SK-N-SH treated with all-trans-retinoic acid at 6 μM for 48 hours (cell line): ENCODE measurements at regions not wholly inside any gene's neighbourhood (a gene's known extent, or its start where the extent isn't known, plus 50 kb on each side); places are given as distances from the start of the nearest gene placed in this dataset.

Experiments
- ATAC-seq: fragments of 200-7000 bp; cut with Tn5 transposase; 3 replicates; pipeline ENCODE4 v1.9.1; 2020; ENCODE audit warnings: mild to moderate bottlenecking, moderate library complexity
- ARNTL ChIP-seq: fragments of 450-650 bp; formaldehyde crosslinking; IDR thresholded peaks from 2 replicates; pipeline ENCODE4 v1.5.0; 2020; ENCODE audit warnings: low read depth, mild to moderate bottlenecking, moderate library complexity, borderline replicate concordance
- CSDC2 ChIP-seq: fragments of 250-450 bp; sonication (Bioruptor Pico); IDR thresholded peaks from 2 replicates; pipeline ENCODE4 v1.5.0; 2020; ENCODE audit warnings: mild to moderate bottlenecking, moderate library complexity
- GLIS3 ChIP-seq: fragments of 250-450 bp; sonication (Bioruptor Pico); IDR thresholded peaks from 2 replicates; pipeline ENCODE4 v1.5.0; 2020; ENCODE audit warnings: mild to moderate bottlenecking, moderate library complexity
- OSR1 ChIP-seq: fragments of 250-450 bp; sonication (Bioruptor Pico); IDR thresholded peaks from 2 replicates; pipeline ENCODE4 v1.8.0; 2022; ENCODE audit warnings: moderate library complexity, mild to moderate bottlenecking, inconsistent platforms
- PATZ1 ChIP-seq: fragments of 250-450 bp; sonication (Bioruptor Pico); IDR thresholded peaks from 2 replicates; pipeline ENCODE4 v1.8.0; 2020; ENCODE audit warnings: mild to moderate bottlenecking, moderate library complexity, borderline replicate concordance
- SNAI2 ChIP-seq: fragments of 250-450 bp; sonication (Bioruptor Pico); IDR thresholded peaks from 2 replicates; pipeline ENCODE4 v1.5.0; 2020; ENCODE audit warnings: mild to moderate bottlenecking, moderate library complexity
- TCF4 ChIP-seq: fragments of 250-450 bp; sonication (Bioruptor Pico); IDR thresholded peaks from 2 replicates; pipeline ENCODE4 v1.8.0; 2021; ENCODE audit warnings: mild to moderate bottlenecking, moderate library complexity, borderline replicate concordance
- ZC3H10 ChIP-seq: fragments of 250-450 bp; sonication (Bioruptor Pico); IDR thresholded peaks from 2 replicates; pipeline ENCODE4 v1.5.1; 2021; ENCODE audit warnings: mild to moderate bottlenecking, moderate library complexity
- ZFP3 ChIP-seq: fragments of 250-450 bp; sonication (Bioruptor Pico); IDR thresholded peaks from 2 replicates; pipeline ENCODE4 v1.5.0; 2020; ENCODE audit warnings: mild to moderate bottlenecking, moderate library complexity
- ZFP30 ChIP-seq: fragments of 450-650 bp; formaldehyde crosslinking; IDR thresholded peaks from 2 replicates; pipeline ENCODE4 v1.5.0; 2022; ENCODE audit warnings: mild to moderate bottlenecking, moderate library complexity
- ZNF565 ChIP-seq: fragments of 450-650 bp; formaldehyde crosslinking; conservative IDR thresholded peaks from 2 replicates; pipeline ENCODE4 v1.5.0; 2020; ENCODE audit warnings: low read depth, mild to moderate bottlenecking, moderate library complexity
- ZNF70 ChIP-seq: fragments of 450-650 bp; formaldehyde crosslinking; IDR thresholded peaks from 2 replicates; pipeline ENCODE4 v1.5.0; 2020; ENCODE audit warnings: mild to moderate bottlenecking, moderate library complexity
- ZNF8 ChIP-seq: fragments of 450-650 bp; formaldehyde crosslinking; IDR thresholded peaks from 2 replicates; pipeline ENCODE4 v1.5.0; 2020; ENCODE audit warnings: mild to moderate bottlenecking, moderate library complexity
- TF ChIP-seq, protein P1 (sequence below): fragments of 250-450 bp; sonication (Bioruptor Pico); IDR thresholded peaks from 2 replicates; pipeline ENCODE4 v1.8.0; 2021; ENCODE audit warnings: low read depth, mild to moderate bottlenecking, moderate library complexity, borderline replicate concordance
- TF ChIP-seq, protein P2 (sequence below): fragments of 250-450 bp; sonication (Bioruptor Pico); IDR thresholded peaks from 2 replicates; pipeline ENCODE4 v1.5.0; 2020; ENCODE audit warnings: mild to moderate bottlenecking, moderate library complexity
- TF ChIP-seq, protein P3 (sequence below): fragments of 250-450 bp; sonication (Bioruptor Pico); IDR thresholded peaks from 2 replicates; pipeline ENCODE4 v1.5.1; 2020; ENCODE audit warnings: low read depth, mild to moderate bottlenecking, moderate library complexity

- ATAC-seq = no peak
- TF ChIP-seq CSDC2 (CRISPR knock-in tag) = no peak
- TF ChIP-seq, protein P1, sequence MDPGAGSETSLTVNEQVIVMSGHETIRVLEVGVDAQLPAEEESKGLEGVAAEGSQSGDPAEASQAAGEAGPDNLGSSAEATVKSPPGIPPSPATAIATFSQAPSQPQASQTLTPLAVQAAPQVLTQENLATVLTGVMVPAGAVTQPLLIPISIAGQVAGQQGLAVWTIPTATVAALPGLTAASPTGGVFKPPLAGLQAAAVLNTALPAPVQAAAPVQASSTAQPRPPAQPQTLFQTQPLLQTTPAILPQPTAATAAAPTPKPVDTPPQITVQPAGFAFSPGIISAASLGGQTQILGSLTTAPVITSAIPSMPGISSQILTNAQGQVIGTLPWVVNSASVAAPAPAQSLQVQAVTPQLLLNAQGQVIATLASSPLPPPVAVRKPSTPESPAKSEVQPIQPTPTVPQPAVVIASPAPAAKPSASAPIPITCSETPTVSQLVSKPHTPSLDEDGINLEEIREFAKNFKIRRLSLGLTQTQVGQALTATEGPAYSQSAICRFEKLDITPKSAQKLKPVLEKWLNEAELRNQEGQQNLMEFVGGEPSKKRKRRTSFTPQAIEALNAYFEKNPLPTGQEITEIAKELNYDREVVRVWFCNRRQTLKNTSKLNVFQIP (CRISPR knock-in tag) = no peak
- TF ChIP-seq OSR1 (CRISPR knock-in tag) = no peak
- TF ChIP-seq TCF4 (CRISPR knock-in tag) = no peak
- TF ChIP-seq ZC3H10 (CRISPR knock-in tag) = no peak
- TF ChIP-seq ZNF70 (CRISPR knock-in tag) = no peak
- no peak for TF ChIP-seq ZFP3 (CRISPR knock-in tag)
- no peak for TF ChIP-seq ZFP30 (CRISPR knock-in tag)
- TF ChIP-seq ZNF8 (CRISPR knock-in tag) = no peak
- TF ChIP-seq, protein P2, sequence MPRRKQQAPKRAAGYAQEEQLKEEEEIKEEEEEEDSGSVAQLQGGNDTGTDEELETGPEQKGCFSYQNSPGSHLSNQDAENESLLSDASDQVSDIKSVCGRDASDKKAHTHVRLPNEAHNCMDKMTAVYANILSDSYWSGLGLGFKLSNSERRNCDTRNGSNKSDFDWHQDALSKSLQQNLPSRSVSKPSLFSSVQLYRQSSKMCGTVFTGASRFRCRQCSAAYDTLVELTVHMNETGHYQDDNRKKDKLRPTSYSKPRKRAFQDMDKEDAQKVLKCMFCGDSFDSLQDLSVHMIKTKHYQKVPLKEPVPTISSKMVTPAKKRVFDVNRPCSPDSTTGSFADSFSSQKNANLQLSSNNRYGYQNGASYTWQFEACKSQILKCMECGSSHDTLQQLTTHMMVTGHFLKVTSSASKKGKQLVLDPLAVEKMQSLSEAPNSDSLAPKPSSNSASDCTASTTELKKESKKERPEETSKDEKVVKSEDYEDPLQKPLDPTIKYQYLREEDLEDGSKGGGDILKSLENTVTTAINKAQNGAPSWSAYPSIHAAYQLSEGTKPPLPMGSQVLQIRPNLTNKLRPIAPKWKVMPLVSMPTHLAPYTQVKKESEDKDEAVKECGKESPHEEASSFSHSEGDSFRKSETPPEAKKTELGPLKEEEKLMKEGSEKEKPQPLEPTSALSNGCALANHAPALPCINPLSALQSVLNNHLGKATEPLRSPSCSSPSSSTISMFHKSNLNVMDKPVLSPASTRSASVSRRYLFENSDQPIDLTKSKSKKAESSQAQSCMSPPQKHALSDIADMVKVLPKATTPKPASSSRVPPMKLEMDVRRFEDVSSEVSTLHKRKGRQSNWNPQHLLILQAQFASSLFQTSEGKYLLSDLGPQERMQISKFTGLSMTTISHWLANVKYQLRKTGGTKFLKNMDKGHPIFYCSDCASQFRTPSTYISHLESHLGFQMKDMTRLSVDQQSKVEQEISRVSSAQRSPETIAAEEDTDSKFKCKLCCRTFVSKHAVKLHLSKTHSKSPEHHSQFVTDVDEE (CRISPR knock-in tag) = no peak
- TF ChIP-seq ZNF565 = no peak
- no peak for TF ChIP-seq SNAI2 (CRISPR knock-in tag)
- TF ChIP-seq GLIS3 (CRISPR knock-in tag) = no peak
- TF ChIP-seq, protein P3, sequence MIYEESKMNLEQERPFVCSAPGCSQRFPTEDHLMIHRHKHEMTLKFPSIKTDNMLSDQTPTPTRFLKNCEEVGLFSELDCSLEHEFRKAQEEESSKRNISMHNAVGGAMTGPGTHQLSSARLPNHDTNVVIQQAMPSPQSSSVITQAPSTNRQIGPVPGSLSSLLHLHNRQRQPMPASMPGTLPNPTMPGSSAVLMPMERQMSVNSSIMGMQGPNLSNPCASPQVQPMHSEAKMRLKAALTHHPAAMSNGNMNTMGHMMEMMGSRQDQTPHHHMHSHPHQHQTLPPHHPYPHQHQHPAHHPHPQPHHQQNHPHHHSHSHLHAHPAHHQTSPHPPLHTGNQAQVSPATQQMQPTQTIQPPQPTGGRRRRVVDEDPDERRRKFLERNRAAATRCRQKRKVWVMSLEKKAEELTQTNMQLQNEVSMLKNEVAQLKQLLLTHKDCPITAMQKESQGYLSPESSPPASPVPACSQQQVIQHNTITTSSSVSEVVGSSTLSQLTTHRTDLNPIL = no peak
- no peak for TF ChIP-seq PATZ1 (CRISPR knock-in tag)
Measured at GRCh38 chr3:181264486-181264885, 274.9 kb upstream of the DNAJC19 start.

DNA sequence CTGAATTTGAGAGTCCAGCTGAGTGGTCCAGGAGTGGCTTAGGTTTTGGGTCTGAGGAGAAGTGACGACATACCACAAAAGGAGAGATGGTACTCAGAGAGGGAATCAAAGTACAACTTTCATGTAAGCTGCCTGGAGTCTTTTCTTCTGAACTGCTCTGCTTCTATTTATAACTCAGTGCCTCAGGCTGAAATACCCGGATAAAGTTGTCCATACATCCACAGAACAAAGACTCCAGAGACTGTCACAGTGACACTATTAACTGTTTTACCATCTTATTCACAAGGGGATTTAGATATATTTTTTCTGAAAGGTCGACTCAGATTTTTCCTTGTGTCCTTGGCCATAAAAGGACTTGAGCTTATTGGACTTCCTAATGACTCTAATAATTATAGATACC lies 264.3 kb upstream of the DNAJC19 start:
- TF ChIP-seq ZNF70 (CRISPR knock-in tag) (no peak), ARNTL (CRISPR knock-in tag) (no peak), ZNF8 (CRISPR knock-in tag) (no peak), ZC3H10 (CRISPR knock-in tag) (no peak)
- TF ChIP-seq, all 23 proteins: peak for 0
- no peak for ATAC-seq

GRCh38 chr3:181252631-181253030 lies 263.1 kb upstream of the DNAJC19 start:
- ATAC-seq = no peak; the same call in 2 of the 3 replicates
- TF ChIP-seq, protein P2 (CRISPR knock-in tag) = peak; percentile 90; the same call in 1 of the 2 replicates
- TF ChIP-seq PATZ1 (CRISPR knock-in tag) (no peak), OSR1 (CRISPR knock-in tag) (no peak), ZC3H10 (CRISPR knock-in tag) (no peak), TCF4 (CRISPR knock-in tag) (peak; percentile 76; the same call in 1 of the 2 replicates)
